GM21529 (cell line): ENCODE measurements at regions not wholly inside any gene's neighbourhood (a gene's known extent, or its start where the extent isn't known, plus 50 kb on each side); places are given as distances from the start of the nearest gene placed in this dataset.
A peak's percentile ranks its signal among the peaks of the same experiment; 100 is the strongest.
"Not testable (repeated sequence)": the region's sequence is repeated elsewhere in the genome, so short reads cannot be mapped to it uniquely, and the experiment has no call there.

Source experiments
- ATAC-seq: cut with Tn5 transposase; IDR thresholded peaks from one replicate; pipeline ENCODE4 v1.9.1; 2021; ENCODE audit not compliant: unreplicated experiment

GRCh38 chr3:6249679-6250078 is 611.2 kb upstream of the GRM7 start:
- no peak for ATAC-seq

DNA sequence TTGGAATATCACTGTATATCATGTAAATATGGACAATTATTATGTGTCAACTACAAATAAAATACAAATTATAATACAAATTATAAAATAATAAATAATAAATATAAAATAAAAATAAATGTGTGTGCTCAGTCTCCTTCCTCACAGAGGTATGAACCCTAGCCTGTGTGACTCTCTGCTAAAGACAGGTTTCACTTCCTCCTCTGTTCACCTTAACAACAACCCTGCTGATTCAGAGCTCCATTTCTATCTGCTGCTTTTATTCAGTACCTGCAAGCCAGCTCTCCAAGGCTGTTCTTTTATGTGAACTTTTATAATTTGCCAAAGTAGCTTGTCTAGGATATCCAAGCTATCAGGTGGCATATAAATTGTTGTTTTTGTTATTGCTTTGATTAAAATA is 610.7 kb upstream of the GRM7 start:
- ATAC-seq = peak; percentile 98

DNA sequence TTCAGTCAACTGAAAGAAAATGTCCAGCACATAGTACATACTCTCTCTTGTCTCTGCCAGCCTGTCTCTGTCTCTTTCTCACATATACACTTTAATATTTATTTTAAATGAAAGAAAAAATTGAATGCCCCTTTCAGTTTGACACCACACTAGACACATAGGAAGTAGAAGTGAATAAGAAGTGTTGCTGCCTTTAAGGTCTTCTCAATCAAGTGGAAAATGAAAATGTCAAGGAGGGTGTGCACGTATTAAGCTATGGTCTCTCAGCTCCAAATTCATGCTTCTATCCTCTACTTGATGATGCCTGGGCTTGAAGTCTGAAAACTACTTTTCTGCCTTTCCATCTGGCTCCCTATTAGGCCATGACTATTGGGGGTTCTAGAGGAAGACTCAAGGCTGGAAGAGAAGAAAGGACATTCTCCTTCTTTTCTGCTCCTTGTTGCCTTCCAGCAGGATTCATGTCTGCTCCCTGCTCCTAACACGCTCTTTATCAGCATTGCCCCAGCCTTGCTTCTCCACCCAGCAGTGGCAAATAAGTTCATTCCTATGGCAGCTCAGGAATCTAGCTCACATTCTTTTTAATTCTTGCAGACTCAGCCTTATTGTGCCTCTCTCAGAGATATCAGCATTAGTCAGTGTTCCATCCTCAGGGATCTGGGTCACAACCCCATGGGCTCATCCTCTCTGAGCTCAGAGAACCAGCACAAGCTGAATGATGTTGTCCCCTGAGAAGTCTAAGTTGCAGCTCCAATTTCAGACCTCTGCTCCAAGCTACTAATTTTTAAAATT is 609.1 kb upstream of the GRM7 start:
- ATAC-seq = no peak

DNA sequence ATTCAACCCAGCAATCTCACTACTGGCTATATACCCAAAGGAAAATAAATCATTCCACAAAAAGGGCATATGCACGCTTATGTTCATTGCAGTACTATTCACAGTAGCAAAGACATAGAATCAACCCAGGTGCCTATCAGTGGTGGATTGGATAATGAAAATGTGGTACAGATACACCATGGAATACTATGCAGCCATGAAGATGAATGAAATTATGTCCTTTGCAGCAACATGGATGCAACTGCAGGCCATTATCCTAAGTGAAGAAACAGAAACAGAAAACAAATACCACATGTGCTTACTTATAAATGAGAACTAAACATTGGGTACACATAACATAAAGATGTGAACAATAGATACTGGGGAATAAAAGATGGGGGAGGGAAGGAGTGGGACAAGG is 606.4 kb upstream of the GRM7 start:
- ATAC-seq = no peak

GRCh38 chr3:6255229-6255628 is 605.7 kb upstream of the GRM7 start:
- no peak for ATAC-seq

DNA sequence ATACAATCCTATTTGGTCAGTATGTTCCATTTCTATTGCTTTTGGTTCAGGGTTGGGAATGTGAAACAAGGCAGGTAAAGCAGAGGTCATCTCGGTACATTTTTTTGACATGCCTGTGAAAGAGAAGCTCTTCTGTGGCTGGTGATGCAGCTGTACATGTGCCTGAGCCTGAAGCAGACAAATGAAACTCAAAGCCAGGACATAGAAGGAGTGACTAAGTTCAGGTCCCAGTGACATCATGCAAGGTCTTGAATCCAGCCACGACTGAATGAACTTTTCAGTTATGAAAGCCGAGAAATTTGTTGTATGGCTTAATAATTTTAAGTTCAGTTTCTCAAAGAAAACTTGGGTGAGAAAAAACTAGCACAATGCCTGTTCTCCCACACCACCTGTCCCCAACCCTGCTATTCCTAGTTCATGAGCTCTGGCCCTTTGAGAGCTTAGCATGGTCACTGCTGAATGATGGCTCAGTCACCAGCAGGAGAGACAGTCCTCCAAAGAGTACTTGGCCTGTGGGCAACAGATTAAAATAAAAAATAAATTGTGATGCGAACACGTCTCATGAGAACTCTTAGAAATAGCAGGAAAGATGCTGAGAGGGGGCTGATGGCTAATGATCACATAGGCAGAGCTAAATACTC is 600.2 kb upstream of the GRM7 start:
- no peak for ATAC-seq

DNA sequence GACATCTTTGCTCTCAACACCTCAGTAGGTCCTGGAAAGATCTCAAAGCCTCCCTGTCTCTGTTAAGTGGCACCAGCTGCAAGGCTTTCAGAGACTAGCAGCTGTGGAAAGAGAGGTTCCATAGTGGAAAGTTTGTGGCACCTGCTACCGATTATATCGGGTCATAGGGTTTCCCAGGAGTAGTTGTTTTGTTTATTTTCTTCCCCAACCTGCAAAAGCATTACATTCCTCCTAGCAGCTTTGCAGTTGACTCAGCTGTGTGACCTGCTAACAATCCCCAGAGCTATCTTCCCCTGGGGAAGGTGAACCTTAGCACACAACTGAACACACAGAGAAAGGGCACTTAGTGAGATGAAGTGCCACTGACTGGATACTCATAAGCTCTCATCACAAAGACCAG is 598.9 kb upstream of the GRM7 start:
- no peak for ATAC-seq

GRCh38 chr3:6264036-6264435 is 596.9 kb upstream of the GRM7 start:
- no peak for ATAC-seq

- no peak for ATAC-seq
These were observed 596.0 kb upstream of the GRM7 start for GRCh38 chr3:6264906-6265305.

GRCh38 chr3:6266135-6266534 is 594.8 kb upstream of the GRM7 start:
- ATAC-seq = no peak

- ATAC-seq = no peak
These were observed 587.0 kb upstream of the GRM7 start for GRCh38 chr3:6273878-6274277.

DNA sequence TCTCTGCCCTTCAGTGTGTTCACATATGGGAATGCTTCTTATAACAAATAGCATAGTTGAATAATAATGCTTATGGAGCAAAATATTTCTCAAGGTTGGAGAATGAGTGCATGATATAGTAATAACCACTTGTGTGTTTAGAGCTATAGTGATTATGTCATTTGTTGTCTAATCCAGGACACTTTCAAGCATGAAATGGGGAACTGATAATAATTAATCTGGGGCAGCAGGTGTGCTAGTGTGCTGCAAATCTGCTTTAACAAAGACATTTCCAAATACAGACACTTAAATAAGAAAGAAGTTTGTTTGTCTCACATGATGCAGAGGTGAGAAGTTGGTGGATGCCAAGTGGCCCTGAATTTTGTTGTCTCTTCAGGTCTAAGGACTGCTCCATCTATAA is 579.3 kb upstream of the GRM7 start:
- ATAC-seq = no peak

- ATAC-seq = no peak
These were observed 578.0 kb upstream of the GRM7 start for GRCh38 chr3:6282918-6283317.

- no peak for ATAC-seq
These were observed 573.6 kb upstream of the GRM7 start for GRCh38 chr3:6287088-6287875.

DNA sequence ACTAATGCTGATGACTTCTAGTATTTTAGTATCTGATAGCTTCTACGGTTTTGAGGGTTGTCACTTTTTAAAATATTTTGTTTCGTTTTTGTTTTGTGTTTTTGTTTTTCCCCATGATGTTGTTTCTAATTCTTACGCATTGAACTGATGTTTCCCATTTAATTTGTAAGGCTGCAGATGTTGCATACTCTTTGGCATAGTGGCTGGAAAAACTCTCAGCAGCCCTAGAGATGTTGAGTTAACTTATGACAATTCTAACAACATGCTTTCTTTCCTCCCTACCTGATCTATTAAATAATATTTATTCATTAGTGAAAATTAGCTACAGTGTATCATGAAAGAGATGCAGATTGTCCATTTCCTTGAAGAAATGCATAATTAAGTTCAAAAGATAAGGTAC is 559.3 kb upstream of the GRM7 start:
- ATAC-seq = no peak

GRCh38 chr3:6315906-6316305 is 545.0 kb upstream of the GRM7 start:
- no peak for ATAC-seq

DNA sequence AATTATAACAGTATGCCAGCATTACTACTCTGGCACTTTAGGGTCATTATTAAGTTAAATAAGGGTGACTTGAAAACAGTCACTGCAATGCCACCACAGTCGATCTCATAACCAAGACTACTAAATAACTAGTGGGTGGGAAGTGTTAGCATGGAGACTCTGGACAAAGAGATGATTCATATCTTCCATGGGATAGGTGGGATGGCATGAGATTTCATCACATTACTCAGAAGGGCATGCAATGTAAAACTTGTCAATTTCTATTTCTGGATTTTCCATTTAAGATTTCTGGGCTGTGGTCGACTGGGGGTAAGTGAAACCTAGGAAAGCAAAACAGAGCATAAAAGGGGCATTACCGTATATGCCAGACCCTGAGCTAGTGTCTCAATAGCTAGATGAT is 538.9 kb upstream of the GRM7 start:
- no peak for ATAC-seq

GRCh38 chr3:6326771-6327170 is 534.1 kb upstream of the GRM7 start:
- no peak for ATAC-seq

DNA sequence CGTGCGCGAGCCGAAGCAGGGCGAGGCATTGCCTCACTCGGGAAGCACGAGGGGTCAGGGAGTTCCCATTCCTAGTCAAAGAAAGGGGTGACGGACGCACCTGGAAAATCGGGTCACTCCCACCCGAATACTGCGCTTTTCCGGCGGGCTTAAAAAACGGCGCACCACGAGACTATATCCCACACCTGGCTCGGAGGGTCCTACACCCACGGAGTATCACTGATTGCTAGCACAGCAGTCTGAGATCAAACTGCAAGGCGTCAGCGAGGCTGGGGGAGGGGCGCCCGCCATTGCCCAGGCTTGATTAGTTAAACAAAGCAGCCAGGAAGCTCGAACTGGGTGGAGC is 520.0 kb upstream of the GRM7 start:
- not testable (repeated sequence) for ATAC-seq

DNA sequence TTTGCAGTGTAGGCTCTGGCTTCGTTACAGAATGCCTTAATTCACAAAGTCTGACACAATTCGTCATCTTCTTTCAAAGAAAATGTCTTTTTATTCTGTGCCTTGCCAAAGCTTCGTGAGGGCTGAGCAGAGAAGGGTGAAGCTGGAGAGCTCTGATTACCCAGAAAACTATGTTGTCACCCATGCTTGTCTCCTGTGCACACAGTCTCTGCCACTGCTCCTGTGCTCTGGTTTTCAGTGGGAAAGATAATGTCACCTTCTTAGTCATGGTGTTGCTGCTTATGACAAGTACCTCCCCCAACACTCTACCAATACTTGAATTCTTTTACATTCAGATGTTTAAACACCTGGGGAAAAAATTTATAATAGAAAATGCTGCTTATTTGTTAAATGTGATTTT is 509.2 kb upstream of the GRM7 start:
- ATAC-seq = no peak

- no peak for ATAC-seq
These were observed 506.3 kb upstream of the GRM7 start for GRCh38 chr3:6354653-6355052.

- ATAC-seq = no peak
These were observed 498.5 kb upstream of the GRM7 start for GRCh38 chr3:6362406-6362805.
